ENCODE measurements at regions not wholly inside any gene's neighbourhood (a gene's known extent, or its start where the extent isn't known, plus 50 kb on each side); places are given as distances from the start of the nearest gene placed in this dataset.

- peak; percentile 37 to 82 (median 80) for ATAC-seq
- Histone ChIP-seq H3K9me3 (no peaks in the 10 kb centered on the region), H3K4me1 (peaks cover 0 to 14% (median 7%) of the 10 kb centered on the region in 12 donors), H3K4me3 (no peak overlapping the region), H3K27ac (no peak overlapping the region), H3K36me3 (no peaks in the 10 kb centered on the region), H3K27me3 (no peaks in the 10 kb centered on the region)
- intact Hi-C loops (cut with DNase I): loop anchor here in 9 of 10 donors (1.0 to 10.0 kb wide), 10 partner anchors 324 to 586 kb away; partner anchors contain the start of gene IRS1 (in 2 of the 9)
- 50 to 58% (median 55%) methylated on average over 11 of the region's 11 CpGs for WGBS, 4 donors
- peak in 4 of 5 donors; percentile 35 to 57 (median 42) for DNase-seq
- TF ChIP-seq CTCF (IDR thresholded peaks at IDR 0.05) (peak; percentile 46 to 74 (median 63)), POLR2A (IDR thresholded peaks at IDR 0.05) (no peak)
Measured at GRCh38 chr2:226215902-226216503, 583.6 kb downstream of the IRS1 start.

GRCh38 chr2:226213717-226214116, 585.9 kb downstream of the IRS1 start:
- ATAC-seq (no peak), DNase-seq (no peak)
- H3K9me3 ChIP-seq: no peaks in the 10 kb centered on the region
- no peaks in the 10 kb centered on the region for H3K27me3 ChIP-seq
- H3K4me1 ChIP-seq: peaks cover 0 to 15% (median 7%) of the 10 kb centered on the region in 12 donors
- no peaks in the 10 kb centered on the region for H3K36me3 ChIP-seq
- TF ChIP-seq POLR2A (IDR thresholded peaks at IDR 0.05): no peak
- no peak for TF ChIP-seq CTCF (IDR thresholded peaks at IDR 0.05)
- 67 to 78% (median 72%) methylated on average over 4 of the region's 4 CpGs for WGBS, 4 donors
- no peak overlapping the region for H3K27ac ChIP-seq
- intact Hi-C loops (cut with DNase I): loop anchor here in 7 of 10 donors (5.0 to 10.0 kb wide), 5 partner anchors 329 to 589 kb away; partner anchors contain the start of gene IRS1 (in 1 of the 7)
- no peak overlapping the region for H3K4me3 ChIP-seq

- Histone ChIP-seq H3K9me3 (no peaks in the 10 kb centered on the region), H3K27ac (no peak overlapping the region), H3K27me3 (no peaks in the 10 kb centered on the region), H3K36me3 (no peaks in the 10 kb centered on the region), H3K4me3 (no peak overlapping the region), H3K4me1 (peaks cover 0 to 15% (median 7%) of the 10 kb centered on the region in 12 donors)
- 38 to 59% (median 49%) methylated on average over 1 of the region's 1 CpG for WGBS, 4 donors
- peak in 1 of 5 donors; percentile 9 for DNase-seq
- peak in 1 of 4 donors; percentile 26 for ATAC-seq
- no peak for TF ChIP-seq POLR2A (IDR thresholded peaks at IDR 0.05)
- TF ChIP-seq CTCF (IDR thresholded peaks at IDR 0.05): no peak
- intact Hi-C loops (cut with DNase I): loop anchor here in 7 of 10 donors (5.0 to 10.0 kb wide), 5 partner anchors 327 to 591 kb away; partner anchors contain the start of gene IRS1 (in 1 of the 7)
Measured at GRCh38 chr2:226211439-226211838, 588.2 kb downstream of the IRS1 start.

- Histone ChIP-seq H3K27me3 (no peaks in the 10 kb centered on the region), H3K4me1 (peaks cover 0 to 15% (median 7%) of the 10 kb centered on the region in 12 donors), H3K9me3 (no peaks in the 10 kb centered on the region), H3K36me3 (no peaks in the 10 kb centered on the region), H3K4me3 (no peak overlapping the region), H3K27ac (no peak overlapping the region)
- DNase-seq (no peak), ATAC-seq (no peak)
- 81 to 92% (median 89%) methylated on average over 2 of the region's 2 CpGs for WGBS, 4 donors
- intact Hi-C loops (cut with DNase I): no loop called here
- TF ChIP-seq POLR2A (IDR thresholded peaks at IDR 0.05): no peak
- no peak for TF ChIP-seq CTCF (IDR thresholded peaks at IDR 0.05)
Measured at GRCh38 chr2:226208726-226209125, 590.9 kb downstream of the IRS1 start.

All from heart left ventricle (tissue), 16 donors.